ENCODE measurements at regions not wholly inside any gene's neighbourhood (a gene's known extent, or its start where the extent isn't known, plus 50 kb on each side); places are given as distances from the start of the nearest gene placed in this dataset.

GRCh38 chr20:39855056-39855455, 834.0 kb downstream of the MAFB start:
- no peak overlapping the region for H4K5ac ChIP-seq (ENCODE audit: insufficient read length, low read depth, low read length)
- no peak overlapping the region for H2BK15ac ChIP-seq (ENCODE audit: low read length)
- H4K20me1 ChIP-seq (replicated peaks in 1 of 2; ENCODE audit: control insufficient read depth in 1 of 2, insufficient read depth in 2 of 2, low read length in 2 of 2) = no peaks in the 10 kb centered on the region
- no peak overlapping the region for H2BK5ac ChIP-seq (ENCODE audit: low read depth, low read length)
- H2BK20ac ChIP-seq (ENCODE audit: low read length) = no peak overlapping the region
- no peak overlapping the region for H3K4ac ChIP-seq (replicated peaks; ENCODE audit: insufficient read length, low read depth, low read length)
- H2AFZ ChIP-seq (ENCODE audit: low read length) = no peak overlapping the region
- H3K18ac ChIP-seq (ENCODE audit: extremely low read depth, low read length) = no peak overlapping the region
- peaks cover 2 to 12% (median 7%) of the 10 kb centered on the region in 4 experiments; a peak in 4 of 7 replicates for H3K4me1 ChIP-seq (replicated peaks in 1 of 4; ENCODE audit: control insufficient read depth in 3 of 4, insufficient read depth in 4 of 4, low read length in 3 of 4)
- no peak for DNase-seq (ENCODE audit: low read depth in 1 of 2, low spot score in 2 of 2)
- no peak overlapping the region for H3K56ac ChIP-seq (replicated peaks; ENCODE audit: insufficient read length, low read depth, low read length)
- CTCF ChIA-PET (ENCODE audit: partially characterized antibody) = interaction anchor here (0.5 to 2.1 kb wide), 3 partner anchors 18 to 237 kb away, joined by 3 to 6 read pairs (median 4); no protein-coding TSS in a partner anchor
- H2AK5ac ChIP-seq (ENCODE audit: low read depth, low read length) = no peak overlapping the region
- peaks cover 0 to 2% (median 0%) of the 10 kb centered on the region in 4 experiments; a peak in 2 of 7 replicates for H3K27me3 ChIP-seq (replicated peaks in 1 of 4; ENCODE audit: control insufficient read depth in 3 of 4, extremely low read depth in 1 of 4, insufficient read depth in 3 of 4, low read length in 3 of 4)
- H3K79me2 ChIP-seq (ENCODE audit: control insufficient read depth in 1 of 2, insufficient read depth in 2 of 2, low read length in 2 of 2) = no peaks in the 10 kb centered on the region
- no peak overlapping the region for H3K4me3 ChIP-seq (ENCODE audit: extremely low read depth in 1 of 4, insufficient read depth in 2 of 4, low read depth in 3 of 4, low read length in 4 of 4)
- no peaks in the 10 kb centered on the region for H3K79me1 ChIP-seq (ENCODE audit: low read depth, low read length)
- no peak overlapping the region for H3K27ac ChIP-seq (ENCODE audit: low read depth, low read length)
- no peak overlapping the region for H2BK120ac ChIP-seq (replicated peaks; ENCODE audit: low read depth, low read length)
- no peaks in the 10 kb centered on the region for H3K9me3 ChIP-seq (ENCODE audit: insufficient read depth in 2 of 2, low read depth in 1 of 2, low read length in 1 of 2)
- H3K4me2 ChIP-seq (ENCODE audit: insufficient read depth in 1 of 2, low read depth in 2 of 2, low read length in 2 of 2) = no peak overlapping the region
- H3K14ac ChIP-seq (ENCODE audit: insufficient read length) = no peak overlapping the region
- H3K9ac ChIP-seq (replicated peaks in 1 of 4; ENCODE audit: extremely low read depth in 1 of 4, low read depth in 3 of 4, low read length in 3 of 4) = no peak overlapping the region
- no peak overlapping the region for H3K23ac ChIP-seq (ENCODE audit: insufficient read length)
- POLR2A ChIA-PET (ENCODE audit: partially characterized antibody) = no interaction called here
- no peak overlapping the region for H2BK12ac ChIP-seq (ENCODE audit: low read depth, low read length)
- WGBS, 2 experiments (ENCODE audit: extremely low coverage in 1 of 2, insufficient coverage in 1 of 2, insufficient read length in 1 of 2, insufficient replicate concordance in 2 of 2, low coverage in 1 of 2, low lambda C conversion rate in 2 of 2, missing lambda C conversion rate in 1 of 2) = 94% methylated on average over 1 of the region's 1 CpG; no CpG with 5 or more reads in 1 of the 2 experiments
- no peak overlapping the region for H4K91ac ChIP-seq (replicated peaks; ENCODE audit: insufficient read length, low read length)
- H3K23me2 ChIP-seq (ENCODE audit: low read depth, low read length) = no peaks in the 10 kb centered on the region
- no peaks in the 10 kb centered on the region for H3K36me3 ChIP-seq (ENCODE audit: control insufficient read depth in 2 of 4, insufficient read depth in 4 of 4, low read length in 3 of 4)
- no peak overlapping the region for H4K8ac ChIP-seq (ENCODE audit: extremely low read depth, insufficient read depth, low read length)
- FAIRE-seq = no peak
- TF ChIP-seq EGR1 (IDR thresholded peaks at IDR 0.05; ENCODE audit: borderline replicate concordance, low read depth, low read length) (no peak), HDAC2 (IDR thresholded peaks at IDR 0.05; ENCODE audit: borderline replicate concordance in 1 of 2, low read depth in 2 of 2, low read length in 2 of 2) (no peak), RBBP5 (IDR thresholded peaks at IDR 0.05; ENCODE audit: borderline replicate concordance, low read depth, low read length) (no peak), SP1 (IDR thresholded peaks at IDR 0.05; ENCODE audit: low read depth, low read length) (no peak), USF2 (IDR thresholded peaks at IDR 0.05; ENCODE audit: low read length) (no peak), E2F6 (IDR thresholded peaks at IDR 0.05) (no peak), BCL11A (IDR thresholded peaks at IDR 0.05; ENCODE audit: low read depth in 2 of 2, low read length in 2 of 2) (no peak), KDM4A (IDR thresholded peaks at IDR 0.05; ENCODE audit: low read depth, low read length, severe bottlenecking) (no peak), TCF12 (IDR thresholded peaks at IDR 0.05; ENCODE audit: low read depth, low read length) (no peak), JUND (IDR thresholded peaks at IDR 0.05; ENCODE audit: low read length) (no peak), RNF2 (IDR thresholded peaks at IDR 0.05; ENCODE audit: borderline replicate concordance, low read depth, low read length, missing control alignments, poor library complexity, severe bottlenecking) (no peak), NANOG (IDR thresholded peaks at IDR 0.05; ENCODE audit: insufficient read depth, low read depth, low read length, poor library complexity, severe bottlenecking) (no peak)
